ENCODE measurements at regions not wholly inside any gene's neighbourhood (a gene's known extent, or its start where the extent isn't known, plus 50 kb on each side); places are given as distances from the start of the nearest gene placed in this dataset.

DNA sequence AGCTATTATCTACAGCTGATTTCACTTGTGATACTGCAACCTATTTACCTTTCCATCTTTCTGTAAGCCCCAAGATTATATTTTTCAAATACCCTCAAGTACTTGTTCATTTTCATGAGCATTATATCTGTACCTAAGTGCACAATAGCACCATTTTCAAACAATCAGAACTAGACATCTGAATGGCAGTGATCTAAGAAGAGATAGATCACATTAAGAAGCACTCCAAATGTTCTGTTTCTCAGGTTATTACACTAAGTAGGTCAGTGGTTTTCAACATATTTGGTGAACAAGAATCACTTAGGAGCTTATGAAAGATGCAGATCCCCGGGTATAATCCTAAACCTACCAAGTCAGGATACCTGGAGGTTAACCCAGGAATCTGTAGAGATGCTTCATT is 872.7 kb downstream of the DCDC2C start:
- TF ChIP-seq POLR2A (IDR thresholded peaks at IDR 0.05): no peak
- TF ChIP-seq, protein P1, sequence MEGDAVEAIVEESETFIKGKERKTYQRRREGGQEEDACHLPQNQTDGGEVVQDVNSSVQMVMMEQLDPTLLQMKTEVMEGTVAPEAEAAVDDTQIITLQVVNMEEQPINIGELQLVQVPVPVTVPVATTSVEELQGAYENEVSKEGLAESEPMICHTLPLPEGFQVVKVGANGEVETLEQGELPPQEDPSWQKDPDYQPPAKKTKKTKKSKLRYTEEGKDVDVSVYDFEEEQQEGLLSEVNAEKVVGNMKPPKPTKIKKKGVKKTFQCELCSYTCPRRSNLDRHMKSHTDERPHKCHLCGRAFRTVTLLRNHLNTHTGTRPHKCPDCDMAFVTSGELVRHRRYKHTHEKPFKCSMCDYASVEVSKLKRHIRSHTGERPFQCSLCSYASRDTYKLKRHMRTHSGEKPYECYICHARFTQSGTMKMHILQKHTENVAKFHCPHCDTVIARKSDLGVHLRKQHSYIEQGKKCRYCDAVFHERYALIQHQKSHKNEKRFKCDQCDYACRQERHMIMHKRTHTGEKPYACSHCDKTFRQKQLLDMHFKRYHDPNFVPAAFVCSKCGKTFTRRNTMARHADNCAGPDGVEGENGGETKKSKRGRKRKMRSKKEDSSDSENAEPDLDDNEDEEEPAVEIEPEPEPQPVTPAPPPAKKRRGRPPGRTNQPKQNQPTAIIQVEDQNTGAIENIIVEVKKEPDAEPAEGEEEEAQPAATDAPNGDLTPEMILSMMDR (IDR thresholded peaks at IDR 0.05): no peak
- TF ChIP-seq POLR2AphosphoS5 (IDR thresholded peaks at IDR 0.05): no peak

Data from breast epithelium (tissue), 3 donors.